Glomerular endothelial cell (primary cell): ENCODE measurements at regions not wholly inside any gene's neighbourhood (a gene's known extent, or its start where the extent isn't known, plus 50 kb on each side); places are given as distances from the start of the nearest gene placed in this dataset.
"Not testable (repeated sequence)": the region's sequence is repeated elsewhere in the genome, so short reads cannot be mapped to it uniquely, and the experiment has no call there.

Experiments used
- DNase-seq: peaks from one replicate; pipeline ENCODE4 v3.0.0-alpha.2; 2011; ENCODE audit warnings: low read depth, low spot score; ENCODE audit errors: extremely low read depth

- DNase-seq, result peak; percentile 93
These were observed 453.9 kb downstream of the SQOR start for GRCh38 chr15:46088486-46089445.

DNA sequence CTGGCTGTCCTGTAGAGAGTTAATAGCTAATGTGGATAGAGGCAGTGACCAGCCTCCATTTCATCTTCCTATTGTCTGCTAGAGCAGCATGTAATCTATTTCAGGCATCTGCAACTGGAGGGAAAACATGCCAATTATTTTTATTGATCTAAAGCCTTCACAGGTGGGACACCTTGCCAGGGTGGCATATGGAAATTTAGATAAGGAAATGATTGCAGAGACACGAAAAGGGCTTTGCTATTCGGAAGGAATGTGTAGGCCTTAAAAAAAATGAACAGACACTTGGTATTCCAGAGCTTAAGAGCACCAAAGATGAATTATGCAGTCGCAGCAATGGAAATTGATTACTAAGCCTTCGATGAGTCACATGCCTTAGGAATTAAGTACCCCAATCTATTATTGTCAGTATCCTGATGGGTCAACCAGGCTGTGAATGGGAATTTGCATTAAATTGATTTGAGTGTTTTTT, 454.7 kb downstream of the SQOR start:
- peak; percentile 44 for DNase-seq

DNA sequence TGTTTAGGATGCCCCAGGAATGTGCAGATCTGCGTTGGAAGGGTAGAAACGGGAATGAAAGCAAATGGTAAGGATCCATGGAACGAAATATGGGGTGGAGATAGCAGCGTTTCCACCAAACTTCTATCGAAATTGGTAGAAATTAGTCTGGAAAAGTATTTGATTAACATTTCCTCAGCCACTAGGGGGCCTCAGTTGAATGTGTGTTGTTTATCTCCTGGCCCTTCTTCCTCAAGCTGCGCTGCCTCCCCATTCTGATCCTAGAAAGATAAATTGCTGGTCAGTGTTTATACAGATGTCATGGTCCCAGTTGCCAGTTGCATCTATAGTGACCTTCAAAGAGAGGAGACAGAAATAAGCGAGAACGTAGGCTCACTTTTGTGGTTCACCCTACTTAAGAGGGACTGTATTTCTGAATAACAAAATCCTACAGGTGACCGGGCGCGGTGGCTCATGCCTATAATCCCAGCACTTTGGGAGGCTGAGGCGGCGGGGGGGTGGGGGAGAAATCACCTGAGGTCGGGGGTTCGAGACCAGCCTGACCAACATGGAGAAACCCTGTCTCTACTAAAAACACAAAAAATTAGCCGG, 457.1 kb downstream of the SQOR start:
- peak; percentile 39 for DNase-seq

DNA sequence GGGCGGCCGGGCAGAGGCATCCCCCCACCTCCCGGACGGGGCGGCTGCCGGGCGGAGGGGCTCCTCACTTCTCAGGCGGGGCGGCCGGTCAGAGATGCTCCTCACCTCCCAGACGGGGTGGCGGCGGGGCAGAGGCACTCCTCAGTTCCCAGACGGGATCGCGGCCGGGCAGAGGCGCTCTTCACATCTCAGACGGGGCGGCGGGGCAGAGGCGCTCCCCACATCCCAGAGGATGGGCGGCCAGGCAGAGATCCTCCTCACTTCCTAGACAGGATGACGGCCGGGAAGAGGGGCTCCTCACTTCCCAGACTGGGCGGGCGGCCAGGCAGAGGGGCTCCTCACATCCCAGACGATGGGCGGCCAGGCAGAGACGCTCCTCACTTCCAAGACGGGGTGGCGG, 463.2 kb downstream of the SQOR start:
- not testable (repeated sequence) for DNase-seq

- DNase-seq, result no peak
These were observed 475.9 kb downstream of the SQOR start for GRCh38 chr15:46110755-46111154.

DNA sequence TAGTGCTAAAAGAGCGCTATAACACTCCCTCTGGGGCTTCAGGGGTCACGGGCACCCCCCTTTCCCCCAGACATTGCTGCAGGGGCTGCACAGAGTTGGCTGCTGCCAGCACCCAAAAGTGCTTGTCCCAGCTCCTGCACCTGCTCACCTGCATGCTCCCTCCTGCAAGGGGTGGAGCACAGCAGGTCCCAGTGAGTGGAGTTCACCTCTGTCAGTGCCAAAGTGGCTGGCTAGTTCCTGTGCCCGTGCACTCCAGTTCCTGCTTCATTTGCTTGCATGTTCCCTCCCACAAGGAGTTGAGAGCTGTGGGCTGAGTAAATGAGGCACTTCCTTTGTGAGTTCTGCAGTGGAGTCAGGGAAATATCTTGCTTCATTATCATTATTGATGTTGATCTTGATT, 476.9 kb downstream of the SQOR start:
- DNase-seq, result no peak

DNA sequence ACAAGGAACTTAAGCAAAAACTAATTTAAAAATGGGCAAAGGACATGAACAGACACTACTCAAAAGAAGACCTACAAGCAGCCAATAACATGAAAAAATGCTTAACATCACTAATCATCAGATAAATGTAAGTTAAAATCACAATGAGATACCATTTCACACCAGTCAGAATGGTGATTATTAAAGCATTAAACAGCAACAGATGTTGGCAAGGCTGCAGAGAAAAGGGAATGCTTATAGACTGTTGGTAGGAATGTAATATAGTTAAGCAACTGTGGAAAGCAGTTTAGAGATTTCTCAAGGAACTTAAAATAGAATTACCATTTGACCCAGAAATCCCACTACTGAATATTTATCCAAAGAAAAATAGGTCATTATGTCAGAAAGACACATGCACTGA, 482.2 kb downstream of the SQOR start:
- DNase-seq, result no peak

GRCh38 chr15:46120713-46121112, 485.9 kb downstream of the SQOR start:
- no peak for DNase-seq

DNA sequence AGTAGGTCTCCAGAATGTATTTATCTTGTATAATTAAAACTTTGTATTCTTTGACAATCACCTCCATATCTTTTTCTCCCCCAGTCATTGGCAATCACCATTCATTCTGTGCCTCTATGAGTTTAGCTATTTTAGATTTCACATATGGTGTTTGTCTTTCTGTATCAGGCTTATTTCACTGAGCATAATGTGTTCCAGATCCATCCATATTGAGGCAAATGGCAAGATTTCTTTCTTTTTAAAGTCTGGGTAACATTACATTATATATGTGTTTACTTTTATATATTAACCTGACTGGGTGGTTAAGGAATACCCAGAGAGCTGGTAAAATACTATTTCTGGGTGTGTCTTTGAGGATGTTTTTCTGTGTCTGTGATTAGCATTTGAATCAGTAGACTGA, 486.6 kb downstream of the SQOR start:
- DNase-seq, result no peak

- DNase-seq, result no peak
These were observed 491.8 kb downstream of the SQOR start for GRCh38 chr15:46126581-46126980.

DNA sequence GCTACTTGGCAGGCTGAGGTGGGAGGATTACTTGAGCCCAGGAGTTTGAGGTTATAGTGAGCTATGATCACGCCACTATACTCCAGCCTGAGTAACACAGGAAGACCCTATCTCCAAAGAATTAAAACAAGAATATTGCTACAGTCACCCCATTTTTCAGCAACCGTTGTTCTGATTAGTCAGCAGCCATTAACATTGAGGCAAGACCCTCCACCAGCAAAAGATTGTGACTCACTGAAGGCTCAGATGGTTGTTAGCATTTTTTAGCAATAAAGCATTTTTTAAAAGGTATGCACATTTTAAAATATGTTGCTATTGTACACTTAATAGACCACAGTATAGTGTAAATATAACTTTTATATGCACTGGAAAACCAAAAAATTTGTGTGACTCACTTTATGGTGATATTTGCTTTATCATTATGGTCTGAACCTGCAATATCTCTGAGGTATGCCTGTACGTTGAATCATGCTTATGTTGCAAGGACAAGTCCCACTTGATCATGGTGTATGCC, 492.6 kb downstream of the SQOR start:
- DNase-seq, result no peak

- no peak for DNase-seq
These were observed 494.3 kb downstream of the SQOR start for GRCh38 chr15:46129145-46129544.

- no peak for DNase-seq
These were observed 497.0 kb downstream of the SQOR start for GRCh38 chr15:46131876-46132275.

- DNase-seq, result no peak
These were observed 502.6 kb downstream of the SQOR start for GRCh38 chr15:46137443-46137842.

DNA sequence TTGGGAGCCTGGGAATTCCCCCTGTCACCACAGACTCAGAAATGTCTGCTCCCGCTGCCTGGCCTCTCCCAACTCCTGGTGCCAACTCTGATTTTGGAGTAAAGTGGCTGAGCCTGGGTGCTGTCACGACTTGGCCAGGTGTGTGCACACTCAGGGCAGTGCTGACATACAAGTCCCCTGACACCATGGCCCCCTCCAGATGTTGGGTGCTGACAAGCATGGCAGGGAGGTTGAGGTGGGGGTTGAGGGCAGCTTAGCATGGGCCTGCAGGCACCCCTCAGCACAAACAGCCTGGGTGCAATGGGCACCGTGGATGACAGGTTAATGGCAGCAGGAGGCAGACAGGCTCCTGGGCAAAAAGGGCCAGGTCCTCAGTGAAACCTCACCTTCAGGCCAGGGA, 511.2 kb downstream of the SQOR start:
- DNase-seq, result no peak

DNA sequence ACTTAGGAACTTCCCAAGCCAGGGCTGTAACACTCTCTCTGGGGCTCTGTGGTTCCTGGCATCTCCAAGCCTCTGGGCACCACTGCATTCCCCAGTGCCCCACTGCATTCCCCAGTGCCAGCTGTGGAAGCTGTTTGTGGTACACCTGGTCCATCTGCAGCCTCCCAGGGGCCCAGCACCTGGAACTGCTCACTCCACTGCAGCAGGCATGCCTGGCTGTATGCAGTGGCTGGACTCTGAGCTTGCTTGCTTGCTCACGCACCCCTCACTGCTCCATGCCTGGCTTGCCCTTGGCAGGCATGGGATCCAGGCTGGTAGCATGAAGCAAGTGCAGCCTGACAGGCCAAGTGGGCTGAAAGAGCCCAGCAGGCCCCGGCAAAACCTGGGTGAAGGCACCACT, 512.1 kb downstream of the SQOR start:
- DNase-seq, result no peak

DNA sequence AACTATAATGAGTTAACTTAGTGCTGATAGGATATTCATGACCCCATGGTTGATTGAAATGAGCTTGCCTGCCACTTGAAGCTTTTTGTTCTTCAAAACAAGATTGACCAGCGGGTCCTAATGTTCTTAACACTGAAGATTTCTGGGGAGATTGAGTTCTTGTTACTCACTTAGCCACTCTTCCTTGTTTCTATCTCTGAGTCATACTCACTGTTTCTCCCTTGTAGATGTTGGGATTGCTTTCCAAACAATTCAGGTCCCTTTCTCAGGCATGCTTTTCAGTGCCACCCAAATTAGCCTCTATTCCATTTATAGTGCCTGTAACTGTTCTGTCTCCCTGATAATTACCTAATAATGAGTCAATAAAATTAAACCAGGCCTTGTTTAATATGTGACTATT, 517.0 kb downstream of the SQOR start:
- DNase-seq, result no peak

GRCh38 chr15:46166750-46167149, 531.9 kb downstream of the SQOR start:
- no peak for DNase-seq

DNA sequence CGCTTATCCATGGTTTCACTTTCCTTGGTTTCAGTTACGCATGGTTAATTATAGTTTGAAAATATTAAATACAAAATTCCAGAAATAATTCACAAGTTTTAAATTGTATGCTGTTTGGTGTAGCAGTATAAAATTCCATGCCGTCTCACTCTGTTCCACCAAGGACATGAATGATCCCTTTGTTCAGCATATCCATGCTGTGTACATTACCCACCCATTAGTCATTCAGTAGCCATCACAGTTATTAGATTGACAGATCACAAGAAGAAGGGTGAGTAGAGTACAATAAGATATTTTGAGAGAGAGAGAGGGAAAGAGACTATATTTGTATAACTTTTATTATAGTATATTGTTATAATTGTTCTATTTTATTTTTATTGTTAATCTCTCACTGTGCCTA, 535.5 kb downstream of the SQOR start:
- no peak for DNase-seq

GRCh38 chr15:46174122-46174521, 539.3 kb downstream of the SQOR start:
- DNase-seq, result no peak

DNA sequence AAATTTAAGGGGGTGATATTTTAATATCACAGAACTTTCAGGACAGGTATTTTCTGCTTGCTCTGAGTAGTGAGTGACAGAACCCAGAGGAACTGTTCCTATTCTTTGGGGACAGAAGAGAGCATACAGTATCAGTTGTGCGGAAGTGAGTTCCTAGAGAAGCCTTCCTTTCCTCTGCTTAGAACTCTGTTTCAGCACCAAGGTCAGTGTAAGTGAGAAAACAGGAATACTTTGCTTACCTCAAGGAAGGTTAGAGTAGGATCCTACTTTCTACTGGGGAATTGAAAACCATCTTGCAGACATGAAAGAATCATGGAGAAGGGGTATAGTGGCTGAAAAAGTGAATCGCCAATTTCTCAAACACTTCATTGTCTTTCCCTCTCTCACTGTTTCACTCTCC, 542.4 kb downstream of the SQOR start:
- DNase-seq, result no peak

DNA sequence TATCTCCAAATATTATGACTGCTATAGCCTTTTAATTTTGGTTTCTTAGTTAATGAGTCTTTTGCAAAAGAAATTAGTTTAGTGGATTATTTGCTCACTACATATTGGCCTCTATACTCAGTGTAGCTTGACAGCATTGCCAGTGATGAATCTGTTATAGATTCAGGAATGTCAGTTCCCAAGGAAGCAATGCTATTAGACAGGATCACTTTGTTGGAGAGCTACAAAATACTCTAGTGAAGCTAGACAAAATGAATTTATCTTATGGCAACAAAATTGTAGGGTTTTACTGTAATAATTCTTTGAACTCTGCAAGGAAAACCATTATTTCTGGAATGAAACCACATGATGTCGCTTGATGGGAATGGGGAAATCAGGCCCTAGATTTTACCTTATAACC, 543.3 kb downstream of the SQOR start:
- no peak for DNase-seq
